ENCODE measurements at regions not wholly inside any gene's neighbourhood (a gene's known extent, or its start where the extent isn't known, plus 50 kb on each side); places are given as distances from the start of the nearest gene placed in this dataset.

DNA sequence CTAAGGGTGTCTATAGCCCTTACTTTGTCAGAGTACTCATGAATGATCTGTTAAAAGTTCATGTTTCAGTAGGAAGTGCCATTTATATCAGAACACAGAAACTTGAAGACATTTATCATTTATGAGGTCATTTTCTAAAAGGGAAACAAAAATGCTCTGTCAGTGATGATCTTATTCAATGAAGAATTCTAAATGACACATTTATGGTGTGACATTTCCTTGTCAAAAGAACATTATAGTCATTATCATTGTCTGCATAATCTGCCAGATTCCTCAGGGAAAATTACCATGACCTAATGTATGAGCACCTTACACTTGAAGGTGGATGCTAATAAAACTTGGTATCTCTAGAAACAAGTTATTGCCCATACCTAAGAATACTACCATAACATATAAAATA lies 853.8 kb upstream of the SLITRK6 start:
- no peaks in the 10 kb centered on the region for H3K36me3 ChIP-seq (ENCODE audit: control insufficient read depth, insufficient read depth, low read length)
- no peak overlapping the region for H3K4me3 ChIP-seq (ENCODE audit: low read depth in 2 of 2, low read length in 2 of 2)
- no peak for DNase-seq (ENCODE audit: low read depth, low spot score)
- ATAC-seq = no peak
- CTCF ChIA-PET = no interaction called here
- no TSS peak for BruUV-seq (replicated peaks)
- intact Hi-C loops (cut with micrococcal nuclease; ENCODE audit: unreplicated experiment) (no loop called here), in situ Hi-C loops (cut with HindIII; ENCODE audit: low pct_unique_long_range_greater_than_20kb, low sequenced_read_pairs) (no loop called here)
- POLR2A ChIA-PET = no interaction called here
- H3K9me3 ChIP-seq (ENCODE audit: control insufficient read depth, insufficient read depth, low read depth, low read length) = no peaks in the 10 kb centered on the region
- TF ChIP-seq, protein P1, sequence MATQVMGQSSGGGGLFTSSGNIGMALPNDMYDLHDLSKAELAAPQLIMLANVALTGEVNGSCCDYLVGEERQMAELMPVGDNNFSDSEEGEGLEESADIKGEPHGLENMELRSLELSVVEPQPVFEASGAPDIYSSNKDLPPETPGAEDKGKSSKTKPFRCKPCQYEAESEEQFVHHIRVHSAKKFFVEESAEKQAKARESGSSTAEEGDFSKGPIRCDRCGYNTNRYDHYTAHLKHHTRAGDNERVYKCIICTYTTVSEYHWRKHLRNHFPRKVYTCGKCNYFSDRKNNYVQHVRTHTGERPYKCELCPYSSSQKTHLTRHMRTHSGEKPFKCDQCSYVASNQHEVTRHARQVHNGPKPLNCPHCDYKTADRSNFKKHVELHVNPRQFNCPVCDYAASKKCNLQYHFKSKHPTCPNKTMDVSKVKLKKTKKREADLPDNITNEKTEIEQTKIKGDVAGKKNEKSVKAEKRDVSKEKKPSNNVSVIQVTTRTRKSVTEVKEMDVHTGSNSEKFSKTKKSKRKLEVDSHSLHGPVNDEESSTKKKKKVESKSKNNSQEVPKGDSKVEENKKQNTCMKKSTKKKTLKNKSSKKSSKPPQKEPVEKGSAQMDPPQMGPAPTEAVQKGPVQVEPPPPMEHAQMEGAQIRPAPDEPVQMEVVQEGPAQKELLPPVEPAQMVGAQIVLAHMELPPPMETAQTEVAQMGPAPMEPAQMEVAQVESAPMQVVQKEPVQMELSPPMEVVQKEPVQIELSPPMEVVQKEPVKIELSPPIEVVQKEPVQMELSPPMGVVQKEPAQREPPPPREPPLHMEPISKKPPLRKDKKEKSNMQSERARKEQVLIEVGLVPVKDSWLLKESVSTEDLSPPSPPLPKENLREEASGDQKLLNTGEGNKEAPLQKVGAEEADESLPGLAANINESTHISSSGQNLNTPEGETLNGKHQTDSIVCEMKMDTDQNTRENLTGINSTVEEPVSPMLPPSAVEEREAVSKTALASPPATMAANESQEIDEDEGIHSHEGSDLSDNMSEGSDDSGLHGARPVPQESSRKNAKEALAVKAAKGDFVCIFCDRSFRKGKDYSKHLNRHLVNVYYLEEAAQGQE (IDR thresholded peaks at IDR 0.05; ENCODE audit: insufficient read depth in 1 of 2, low read depth in 2 of 2, low read length in 1 of 2) = no peak
- TF ChIP-seq POLR2AphosphoS5 (IDR thresholded peaks at IDR 0.05; ENCODE audit: low read depth, low read length) (no peak), TCF7L2 (IDR thresholded peaks at IDR 0.05; ENCODE audit: low read depth, low read length) (no peak), SIN3A (IDR thresholded peaks at IDR 0.05; ENCODE audit: borderline replicate concordance, insufficient read depth, low read depth, low read length) (no peak)
- TF ChIP-seq, protein P2, sequence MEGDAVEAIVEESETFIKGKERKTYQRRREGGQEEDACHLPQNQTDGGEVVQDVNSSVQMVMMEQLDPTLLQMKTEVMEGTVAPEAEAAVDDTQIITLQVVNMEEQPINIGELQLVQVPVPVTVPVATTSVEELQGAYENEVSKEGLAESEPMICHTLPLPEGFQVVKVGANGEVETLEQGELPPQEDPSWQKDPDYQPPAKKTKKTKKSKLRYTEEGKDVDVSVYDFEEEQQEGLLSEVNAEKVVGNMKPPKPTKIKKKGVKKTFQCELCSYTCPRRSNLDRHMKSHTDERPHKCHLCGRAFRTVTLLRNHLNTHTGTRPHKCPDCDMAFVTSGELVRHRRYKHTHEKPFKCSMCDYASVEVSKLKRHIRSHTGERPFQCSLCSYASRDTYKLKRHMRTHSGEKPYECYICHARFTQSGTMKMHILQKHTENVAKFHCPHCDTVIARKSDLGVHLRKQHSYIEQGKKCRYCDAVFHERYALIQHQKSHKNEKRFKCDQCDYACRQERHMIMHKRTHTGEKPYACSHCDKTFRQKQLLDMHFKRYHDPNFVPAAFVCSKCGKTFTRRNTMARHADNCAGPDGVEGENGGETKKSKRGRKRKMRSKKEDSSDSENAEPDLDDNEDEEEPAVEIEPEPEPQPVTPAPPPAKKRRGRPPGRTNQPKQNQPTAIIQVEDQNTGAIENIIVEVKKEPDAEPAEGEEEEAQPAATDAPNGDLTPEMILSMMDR (IDR thresholded peaks at IDR 0.05) = no peak
- H3K27me3 ChIP-seq (ENCODE audit: control insufficient read depth, insufficient read depth, low read length) = no peaks in the 10 kb centered on the region
- H3K4me1 ChIP-seq (ENCODE audit: control insufficient read depth, insufficient read depth, low read length) = no peaks in the 10 kb centered on the region
- no peak overlapping the region for H3K27ac ChIP-seq (ENCODE audit: low read length)

DNA sequence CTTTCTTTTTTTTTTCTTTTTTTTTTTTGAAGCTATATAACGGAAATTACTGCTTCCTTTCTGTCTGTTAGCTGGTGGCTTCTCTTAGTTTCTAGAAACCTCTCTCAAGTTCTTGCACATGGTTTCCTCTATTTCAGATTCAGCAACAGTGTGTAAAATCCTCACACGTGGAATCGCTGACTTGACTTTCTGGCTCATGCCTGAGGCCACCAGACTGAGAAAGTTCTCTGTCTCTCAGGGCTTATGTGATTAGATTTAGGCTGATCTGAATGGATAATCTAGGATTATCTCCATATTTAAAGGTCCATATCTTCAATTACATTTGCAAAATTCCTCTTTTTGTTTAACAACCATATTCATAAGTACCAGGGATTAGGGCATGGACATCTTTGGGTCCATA lies 856.3 kb upstream of the SLITRK6 start:
- H3K4me1 ChIP-seq (ENCODE audit: control insufficient read depth, insufficient read depth, low read length) = no peaks in the 10 kb centered on the region
- no peaks in the 10 kb centered on the region for H3K36me3 ChIP-seq (ENCODE audit: control insufficient read depth, insufficient read depth, low read length)
- no peak overlapping the region for H3K4me3 ChIP-seq (ENCODE audit: low read depth in 2 of 2, low read length in 2 of 2)
- ATAC-seq = no peak
- H3K9me3 ChIP-seq (ENCODE audit: control insufficient read depth, insufficient read depth, low read depth, low read length) = no peaks in the 10 kb centered on the region
- ChIA-PET CTCF (no interaction called here), POLR2A (interaction anchor here (0.6 kb wide), 1 partner anchor 295 kb away, joined by 3 read pairs; no protein-coding TSS in a partner anchor)
- in situ Hi-C loops (cut with HindIII; ENCODE audit: low pct_unique_long_range_greater_than_20kb, low sequenced_read_pairs) = no loop called here
- BruUV-seq (replicated peaks) = no TSS peak
- TF ChIP-seq POLR2AphosphoS5 (IDR thresholded peaks at IDR 0.05; ENCODE audit: low read depth, low read length) (no peak), TCF7L2 (IDR thresholded peaks at IDR 0.05; ENCODE audit: low read depth, low read length) (no peak), SIN3A (IDR thresholded peaks at IDR 0.05; ENCODE audit: borderline replicate concordance, insufficient read depth, low read depth, low read length) (no peak)
- TF ChIP-seq, protein P2 (IDR thresholded peaks at IDR 0.05) = no peak
- TF ChIP-seq, protein P1 (IDR thresholded peaks at IDR 0.05; ENCODE audit: insufficient read depth in 1 of 2, low read depth in 2 of 2, low read length in 1 of 2) = no peak
- DNase-seq (ENCODE audit: low read depth, low spot score) = no peak
- H3K27me3 ChIP-seq (ENCODE audit: control insufficient read depth, insufficient read depth, low read length) = no peaks in the 10 kb centered on the region
- H3K27ac ChIP-seq (ENCODE audit: low read length) = no peak overlapping the region
- intact Hi-C loops (cut with micrococcal nuclease; ENCODE audit: unreplicated experiment) = no loop called here
